ENCODE measurements at regions not wholly inside any gene's neighbourhood (a gene's known extent, or its start where the extent isn't known, plus 50 kb on each side); places are given as distances from the start of the nearest gene placed in this dataset.
"Not testable (repeated sequence)": the region's sequence is repeated elsewhere in the genome, so short reads cannot be mapped to it uniquely, and the experiment has no call there.

GRCh38 chr11:90699791-90700400 is 477.0 kb upstream of the CHORDC1 start:
- TF ChIP-seq CTCF (IDR thresholded peaks at IDR 0.05; ENCODE audit: unreplicated experiment in 3 of 3), result no peak
- Mint-ChIP-seq H3K27me3 (ENCODE audit: low read depth) (no peaks in the 10 kb centered on the region), H3K36me3 (ENCODE audit: low read depth) (no peaks in the 10 kb centered on the region), H3K9me3 (peaks cover 2% of the 10 kb centered on the region), H3K4me1 (no peaks in the 10 kb centered on the region), H3K4me3 (no peak overlapping the region), H3K27ac (no peak overlapping the region)

GRCh38 chr11:90698238-90698637 is 475.4 kb upstream of the CHORDC1 start:
- Mint-ChIP-seq H3K9me3 (peaks cover 9% of the 10 kb centered on the region), H3K4me1 (no peaks in the 10 kb centered on the region), H3K27me3 (ENCODE audit: low read depth) (no peaks in the 10 kb centered on the region), H3K4me3 (no peak overlapping the region), H3K27ac (no peak overlapping the region), H3K36me3 (ENCODE audit: low read depth) (no peaks in the 10 kb centered on the region)
- TF ChIP-seq CTCF (IDR thresholded peaks at IDR 0.05; ENCODE audit: unreplicated experiment in 3 of 3), result no peak

GRCh38 chr11:90675496-90675895 is 452.6 kb upstream of the CHORDC1 start:
- H3K4me1 Mint-ChIP-seq; H3K4me3 Mint-ChIP-seq; H3K27me3 Mint-ChIP-seq (ENCODE audit: low read depth); H3K27ac Mint-ChIP-seq; H3K36me3 Mint-ChIP-seq (ENCODE audit: low read depth): not testable (repeated sequence)
- peaks cover 15% of the 10 kb centered on the region for H3K9me3 Mint-ChIP-seq

- Mint-ChIP-seq H3K27ac (no peak overlapping the region), H3K36me3 (ENCODE audit: low read depth) (no peaks in the 10 kb centered on the region)
Observed at GRCh38 chr11:90669094-90669493, 446.2 kb upstream of the CHORDC1 start.

GRCh38 chr11:90668502-90668901 is 445.7 kb upstream of the CHORDC1 start:
- no peaks in the 10 kb centered on the region for H3K4me1 Mint-ChIP-seq

More at GRCh38 chr11:90669094-90669493, 446.2 kb upstream of the CHORDC1 start:
- TF ChIP-seq CTCF (IDR thresholded peaks at IDR 0.05; ENCODE audit: unreplicated experiment in 3 of 3), result no peak
- Mint-ChIP-seq H3K4me1 (no peaks in the 10 kb centered on the region), H3K27me3 (ENCODE audit: low read depth) (no peaks in the 10 kb centered on the region), H3K4me3 (no peak overlapping the region), H3K9me3 (peaks cover 3% of the 10 kb centered on the region)

GRCh38 chr11:90661233-90661632 is 438.4 kb upstream of the CHORDC1 start:
- TF ChIP-seq CTCF (IDR thresholded peaks at IDR 0.05; ENCODE audit: unreplicated experiment in 3 of 3), result no peak
- H3K27me3 Mint-ChIP-seq (ENCODE audit: low read depth), result no peaks in the 10 kb centered on the region
- peaks cover 3% of the 10 kb centered on the region for H3K9me3 Mint-ChIP-seq
- no peaks in the 10 kb centered on the region for H3K36me3 Mint-ChIP-seq (ENCODE audit: low read depth)
- H3K4me3 Mint-ChIP-seq, result no peak overlapping the region
- H3K4me1 Mint-ChIP-seq, result no peaks in the 10 kb centered on the region
- no peak overlapping the region for H3K27ac Mint-ChIP-seq

More at GRCh38 chr11:90668502-90668901, 445.7 kb upstream of the CHORDC1 start:
- Mint-ChIP-seq H3K27ac (no peak overlapping the region), H3K36me3 (ENCODE audit: low read depth) (no peaks in the 10 kb centered on the region), H3K27me3 (ENCODE audit: low read depth) (no peaks in the 10 kb centered on the region), H3K4me3 (no peak overlapping the region), H3K9me3 (peaks cover 3% of the 10 kb centered on the region)
- no peak for TF ChIP-seq CTCF (IDR thresholded peaks at IDR 0.05; ENCODE audit: unreplicated experiment in 3 of 3)

Measured in nephron (organoid).